ENCODE measurements at regions not wholly inside any gene's neighbourhood (a gene's known extent, or its start where the extent isn't known, plus 50 kb on each side); places are given as distances from the start of the nearest gene placed in this dataset.
A peak's percentile ranks its signal among the peaks of the same experiment; 100 is the strongest.

DNA sequence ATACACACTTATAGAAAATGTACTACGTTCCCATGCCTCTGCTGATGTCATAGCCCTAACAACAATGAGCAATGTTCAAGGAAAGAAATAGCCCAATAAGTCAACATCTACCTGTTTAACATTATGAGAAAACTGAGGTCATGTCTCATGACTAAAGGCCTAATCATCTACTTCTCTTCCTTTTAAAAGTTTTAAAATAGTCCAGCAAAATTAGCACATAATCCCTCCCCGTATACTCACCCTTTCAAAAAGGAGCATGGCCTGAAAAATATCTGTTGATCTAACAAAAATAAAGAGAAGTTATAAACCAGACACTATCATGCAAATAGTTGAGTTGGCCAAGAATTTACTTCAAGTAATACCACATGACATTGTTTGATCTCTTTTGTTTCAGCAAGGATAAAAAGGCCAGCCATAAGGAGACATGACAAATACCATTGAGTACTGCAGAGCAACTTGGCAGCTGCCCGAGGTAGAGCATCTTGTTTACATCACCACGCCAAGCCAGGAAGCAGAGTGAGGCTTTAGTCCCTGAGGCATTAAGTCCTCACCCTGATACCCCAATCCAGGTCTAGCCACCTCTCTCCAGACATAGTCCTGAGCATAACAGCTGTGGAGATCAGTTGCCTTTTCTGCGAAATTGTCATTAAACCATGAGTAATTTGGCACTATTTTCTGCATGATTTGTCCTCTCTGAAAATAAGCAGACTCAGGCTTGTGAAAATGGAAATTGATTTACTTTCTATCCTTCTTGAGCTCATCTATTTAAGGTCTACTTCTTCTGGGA is 137.4 kb upstream of the ETAA1 start:
- WGBS, 2 donors = 16 to 28% methylated on average over 5 of the region's 5 CpGs
- H3K9me3 ChIP-seq = no peaks in the 10 kb centered on the region
- H3K4me1 ChIP-seq = peaks cover 0 to 26% (median 3%) of the 10 kb centered on the region in 3 donors
- intact Hi-C loops (cut with DNase I) = no loop called here
- DNase-seq = no peak
- TF ChIP-seq, protein P1, sequence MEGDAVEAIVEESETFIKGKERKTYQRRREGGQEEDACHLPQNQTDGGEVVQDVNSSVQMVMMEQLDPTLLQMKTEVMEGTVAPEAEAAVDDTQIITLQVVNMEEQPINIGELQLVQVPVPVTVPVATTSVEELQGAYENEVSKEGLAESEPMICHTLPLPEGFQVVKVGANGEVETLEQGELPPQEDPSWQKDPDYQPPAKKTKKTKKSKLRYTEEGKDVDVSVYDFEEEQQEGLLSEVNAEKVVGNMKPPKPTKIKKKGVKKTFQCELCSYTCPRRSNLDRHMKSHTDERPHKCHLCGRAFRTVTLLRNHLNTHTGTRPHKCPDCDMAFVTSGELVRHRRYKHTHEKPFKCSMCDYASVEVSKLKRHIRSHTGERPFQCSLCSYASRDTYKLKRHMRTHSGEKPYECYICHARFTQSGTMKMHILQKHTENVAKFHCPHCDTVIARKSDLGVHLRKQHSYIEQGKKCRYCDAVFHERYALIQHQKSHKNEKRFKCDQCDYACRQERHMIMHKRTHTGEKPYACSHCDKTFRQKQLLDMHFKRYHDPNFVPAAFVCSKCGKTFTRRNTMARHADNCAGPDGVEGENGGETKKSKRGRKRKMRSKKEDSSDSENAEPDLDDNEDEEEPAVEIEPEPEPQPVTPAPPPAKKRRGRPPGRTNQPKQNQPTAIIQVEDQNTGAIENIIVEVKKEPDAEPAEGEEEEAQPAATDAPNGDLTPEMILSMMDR (IDR thresholded peaks at IDR 0.05) = no peak
- no peak for TF ChIP-seq POLR2A (IDR thresholded peaks at IDR 0.05)
- H3K36me3 ChIP-seq = no peaks in the 10 kb centered on the region
- H3K4me3 ChIP-seq = peak overlapping the region in 1 of 4 donors; percentile 27
- H3K27ac ChIP-seq = peak overlapping the region; percentile 29 to 85 (median 72)
- no peaks in the 10 kb centered on the region for H3K27me3 ChIP-seq

DNA sequence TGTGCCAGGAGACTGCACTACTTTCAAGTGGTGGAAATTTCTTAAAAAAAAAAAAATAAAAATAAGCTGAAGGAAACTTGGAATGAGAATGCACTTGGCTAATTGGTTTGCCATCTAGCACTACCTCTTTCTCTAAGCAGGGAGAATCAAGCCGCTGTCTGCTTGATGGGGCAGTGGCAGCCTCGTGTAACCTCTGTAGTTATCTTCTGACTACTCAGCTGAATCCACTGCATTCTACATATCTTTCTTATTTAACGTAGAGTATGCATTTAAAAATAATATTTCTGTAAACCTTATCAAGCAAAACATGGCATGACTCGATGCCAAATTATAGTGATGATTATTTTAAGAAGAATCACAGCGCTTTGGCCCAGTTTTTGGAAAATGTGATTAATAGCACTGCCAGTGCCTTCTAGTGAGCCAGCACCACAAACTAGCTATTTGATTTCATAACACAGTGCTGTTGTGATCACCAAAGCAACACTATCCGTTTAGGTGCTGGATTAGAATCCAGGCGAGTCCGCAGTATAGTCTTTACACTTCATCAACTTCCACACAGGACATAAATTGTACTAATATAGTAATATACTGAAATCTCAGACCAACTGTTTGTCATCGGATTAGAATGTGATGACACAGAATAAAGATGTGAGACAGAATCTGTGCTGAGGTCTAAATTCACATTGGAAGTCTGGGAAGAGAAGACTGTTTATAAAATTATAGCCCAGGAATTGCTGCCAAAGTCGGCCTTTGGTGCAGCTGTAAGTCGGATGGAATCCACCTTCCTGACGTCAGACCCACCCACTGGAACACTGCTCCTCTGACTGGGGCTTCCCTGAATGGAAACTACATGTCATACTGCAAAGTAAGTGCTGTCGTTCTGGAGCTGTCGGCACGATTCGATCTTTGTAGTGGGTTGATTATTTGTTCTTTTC is 136.5 kb upstream of the ETAA1 start:
- H3K9me3 ChIP-seq = no peaks in the 10 kb centered on the region
- intact Hi-C loops (cut with DNase I) = no loop called here
- H3K4me3 ChIP-seq = peak overlapping the region in 1 of 4 donors; percentile 21
- no peaks in the 10 kb centered on the region for H3K36me3 ChIP-seq
- TF ChIP-seq, protein P1 (IDR thresholded peaks at IDR 0.05) = no peak
- TF ChIP-seq POLR2A (IDR thresholded peaks at IDR 0.05) = no peak
- H3K27me3 ChIP-seq = no peaks in the 10 kb centered on the region
- no peak for DNase-seq
- 54 to 70% methylated on average over 16 of the region's 16 CpGs for WGBS, 2 donors
- peak overlapping the region; percentile 57 to 85 (median 74) for H3K27ac ChIP-seq
- H3K4me1 ChIP-seq = peaks cover 0 to 25% (median 3%) of the 10 kb centered on the region in 3 donors

- Histone ChIP-seq H3K9me3 (no peaks in the 10 kb centered on the region), H3K4me3 (no peak overlapping the region), H3K27ac (no peak overlapping the region), H3K4me1 (no peaks in the 10 kb centered on the region), H3K27me3 (no peaks in the 10 kb centered on the region), H3K36me3 (no peaks in the 10 kb centered on the region)
- 89 to 92% methylated on average over 5 of the region's 5 CpGs for WGBS, 2 donors
- intact Hi-C loops (cut with DNase I) = no loop called here
- DNase-seq = no peak
- TF ChIP-seq, protein P1 (IDR thresholded peaks at IDR 0.05) = no peak
- TF ChIP-seq POLR2A (IDR thresholded peaks at IDR 0.05) = no peak
These were observed 129.9 kb upstream of the ETAA1 start for GRCh38 chr2:67267241-67267640.

DNA sequence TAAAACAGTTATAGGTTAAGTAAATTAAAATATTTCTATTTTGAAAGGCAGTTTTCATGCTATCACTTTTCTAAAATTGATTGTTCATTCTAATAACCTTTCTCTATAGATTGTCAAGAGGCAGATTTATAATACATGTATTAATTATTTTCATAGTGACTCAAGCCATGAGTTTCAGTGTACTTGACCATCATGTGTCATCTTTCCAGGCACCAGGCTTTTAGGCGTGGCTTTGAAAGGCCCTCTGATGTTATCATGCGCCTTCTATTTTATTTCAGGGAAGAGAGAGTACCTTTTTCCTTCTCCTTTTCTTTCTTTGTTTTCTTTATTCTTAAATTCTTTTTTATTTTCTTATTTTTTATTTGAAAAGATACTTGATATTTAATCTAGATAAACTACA is 128.3 kb upstream of the ETAA1 start:
- TF ChIP-seq, protein P1 (IDR thresholded peaks at IDR 0.05) = no peak
- no peak for TF ChIP-seq POLR2A (IDR thresholded peaks at IDR 0.05)
- H3K27ac ChIP-seq = no peak overlapping the region
- H3K4me3 ChIP-seq = no peak overlapping the region
- no peaks in the 10 kb centered on the region for H3K9me3 ChIP-seq
- no peaks in the 10 kb centered on the region for H3K4me1 ChIP-seq
- no peaks in the 10 kb centered on the region for H3K27me3 ChIP-seq
- DNase-seq = no peak
- intact Hi-C loops (cut with DNase I) = no loop called here
- H3K36me3 ChIP-seq = no peaks in the 10 kb centered on the region
- 68 to 86% methylated on average over 2 of the region's 2 CpGs for WGBS, 2 donors

DNA sequence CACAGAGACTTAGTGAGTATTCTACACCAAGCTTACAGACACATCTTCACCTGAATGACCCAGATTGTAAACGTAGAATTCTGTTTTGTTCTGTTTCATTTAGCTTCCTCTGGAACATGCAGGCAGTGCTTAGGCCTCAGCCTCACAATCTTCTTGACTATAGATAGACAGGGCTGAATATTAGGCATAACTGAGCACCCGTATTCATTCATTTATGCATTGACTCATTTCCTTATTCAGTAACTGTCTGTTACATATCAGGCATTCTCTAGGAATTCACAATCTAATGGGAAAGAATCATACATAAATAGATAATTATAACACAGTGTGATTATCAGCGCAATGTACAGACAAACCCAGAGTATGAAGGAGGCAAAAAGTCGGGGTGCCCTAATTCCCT is 124.9 kb upstream of the ETAA1 start:
- intact Hi-C loops (cut with DNase I) = no loop called here
- Histone ChIP-seq H3K27ac (no peak overlapping the region), H3K4me1 (no peaks in the 10 kb centered on the region), H3K36me3 (no peaks in the 10 kb centered on the region), H3K4me3 (no peak overlapping the region), H3K9me3 (no peaks in the 10 kb centered on the region), H3K27me3 (no peaks in the 10 kb centered on the region)
- TF ChIP-seq, protein P1 (IDR thresholded peaks at IDR 0.05) = no peak
- no peak for TF ChIP-seq POLR2A (IDR thresholded peaks at IDR 0.05)
- no peak for DNase-seq
- 82 to 84% methylated on average over 4 of the region's 4 CpGs for WGBS, 2 donors

Data from esophagus squamous epithelium (tissue), 5 donors.